ENCODE measurements at regions not wholly inside any gene's neighbourhood (a gene's known extent, or its start where the extent isn't known, plus 50 kb on each side); places are given as distances from the start of the nearest gene placed in this dataset.

DNA sequence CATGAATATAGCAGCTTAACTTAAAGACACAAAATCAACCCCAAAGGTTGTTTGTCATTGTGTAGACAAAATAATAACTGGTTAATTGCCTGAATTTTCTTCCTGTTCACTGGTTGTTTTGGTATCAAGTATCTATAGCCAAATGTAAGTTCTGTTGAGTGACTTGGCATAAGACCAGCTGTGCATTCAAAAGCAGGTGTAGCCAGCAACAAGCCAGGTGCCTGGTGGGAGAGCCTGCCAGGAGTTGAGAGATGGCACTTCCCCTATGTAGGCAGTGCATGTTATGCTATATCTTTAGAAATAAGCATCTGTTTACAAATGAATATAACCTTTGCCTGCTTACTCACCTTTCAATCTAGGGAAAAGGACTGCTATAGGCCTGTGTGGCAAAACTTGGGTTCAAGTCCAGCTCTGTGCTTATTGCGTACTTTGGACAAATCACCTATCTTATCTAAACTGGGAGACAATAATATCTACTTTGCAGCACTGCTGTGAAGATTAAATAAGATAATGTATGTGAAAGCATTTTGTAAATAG is 84.9 kb upstream of the TBL1XR1 start:
- TF ChIP-seq, protein P1, sequence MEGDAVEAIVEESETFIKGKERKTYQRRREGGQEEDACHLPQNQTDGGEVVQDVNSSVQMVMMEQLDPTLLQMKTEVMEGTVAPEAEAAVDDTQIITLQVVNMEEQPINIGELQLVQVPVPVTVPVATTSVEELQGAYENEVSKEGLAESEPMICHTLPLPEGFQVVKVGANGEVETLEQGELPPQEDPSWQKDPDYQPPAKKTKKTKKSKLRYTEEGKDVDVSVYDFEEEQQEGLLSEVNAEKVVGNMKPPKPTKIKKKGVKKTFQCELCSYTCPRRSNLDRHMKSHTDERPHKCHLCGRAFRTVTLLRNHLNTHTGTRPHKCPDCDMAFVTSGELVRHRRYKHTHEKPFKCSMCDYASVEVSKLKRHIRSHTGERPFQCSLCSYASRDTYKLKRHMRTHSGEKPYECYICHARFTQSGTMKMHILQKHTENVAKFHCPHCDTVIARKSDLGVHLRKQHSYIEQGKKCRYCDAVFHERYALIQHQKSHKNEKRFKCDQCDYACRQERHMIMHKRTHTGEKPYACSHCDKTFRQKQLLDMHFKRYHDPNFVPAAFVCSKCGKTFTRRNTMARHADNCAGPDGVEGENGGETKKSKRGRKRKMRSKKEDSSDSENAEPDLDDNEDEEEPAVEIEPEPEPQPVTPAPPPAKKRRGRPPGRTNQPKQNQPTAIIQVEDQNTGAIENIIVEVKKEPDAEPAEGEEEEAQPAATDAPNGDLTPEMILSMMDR (IDR thresholded peaks at IDR 0.05) = no peak
- intact Hi-C loops (cut with DNase I) = no loop called here
- H3K9me3 ChIP-seq = no peaks in the 10 kb centered on the region
- no peak overlapping the region for H3K4me3 ChIP-seq
- DNase-seq (ENCODE audit: low spot score in 2 of 2) = no peak
- H3K4me1 ChIP-seq = no peaks in the 10 kb centered on the region
- H3K36me3 ChIP-seq = no peaks in the 10 kb centered on the region
- H3K27me3 ChIP-seq = no peaks in the 10 kb centered on the region
- no peak overlapping the region for H3K27ac ChIP-seq

DNA sequence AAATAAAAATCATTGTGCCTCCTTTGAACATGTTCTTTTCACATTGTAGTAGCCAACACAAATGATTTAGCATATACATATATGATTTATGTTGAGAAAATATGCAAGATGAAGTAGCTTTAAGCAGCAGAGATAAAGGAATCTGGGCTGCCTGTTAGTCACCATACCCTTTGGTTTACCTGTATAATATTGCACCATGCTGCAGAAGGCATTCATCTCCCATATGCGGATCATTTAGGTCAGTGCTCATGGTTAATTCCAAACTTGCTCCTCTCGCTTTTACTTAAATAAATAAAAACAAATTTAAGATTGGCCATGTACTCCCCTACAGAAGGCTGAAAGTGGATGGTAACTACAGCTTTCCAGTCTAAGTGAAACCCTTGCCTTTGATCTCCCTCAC is 86.7 kb upstream of the TBL1XR1 start:
- Histone ChIP-seq H3K27ac (no peak overlapping the region), H3K4me1 (no peaks in the 10 kb centered on the region), H3K36me3 (no peaks in the 10 kb centered on the region), H3K4me3 (no peak overlapping the region), H3K27me3 (no peaks in the 10 kb centered on the region), H3K9me3 (no peaks in the 10 kb centered on the region)
- TF ChIP-seq, protein P1 (IDR thresholded peaks at IDR 0.05) = no peak
- intact Hi-C loops (cut with DNase I) = no loop called here
- no peak for DNase-seq (ENCODE audit: low spot score in 2 of 2)

DNA sequence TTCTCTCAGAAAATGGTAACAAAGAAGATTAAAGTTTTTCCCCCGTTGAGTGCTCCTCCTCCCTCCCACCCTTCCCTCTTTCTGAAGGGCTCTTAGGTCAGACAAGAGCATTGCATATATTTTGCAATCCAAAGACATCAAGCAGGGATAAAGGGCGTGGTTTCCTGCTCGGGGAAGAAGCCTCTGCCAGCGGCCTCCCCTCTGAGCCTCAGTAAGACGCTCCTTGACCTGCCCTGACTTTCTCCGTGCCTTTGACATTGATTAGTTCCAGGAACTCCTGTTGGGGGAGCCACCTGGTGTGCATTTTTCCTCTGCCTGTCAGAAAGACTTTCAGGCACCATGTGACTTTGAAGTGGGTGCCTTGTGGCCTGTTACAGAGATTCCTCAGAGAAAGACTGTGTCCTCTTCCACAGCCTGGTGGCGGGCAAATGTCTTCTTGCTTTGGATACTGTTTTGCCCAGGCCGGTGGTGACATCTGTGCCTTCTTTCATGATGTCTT is 87.2 kb upstream of the TBL1XR1 start:
- Histone ChIP-seq H3K4me3 (no peak overlapping the region), H3K27me3 (no peaks in the 10 kb centered on the region), H3K4me1 (no peaks in the 10 kb centered on the region), H3K27ac (no peak overlapping the region), H3K9me3 (no peaks in the 10 kb centered on the region), H3K36me3 (no peaks in the 10 kb centered on the region)
- no peak for DNase-seq (ENCODE audit: low spot score in 2 of 2)
- intact Hi-C loops (cut with DNase I) = no loop called here
- TF ChIP-seq, protein P1 (IDR thresholded peaks at IDR 0.05) = no peak

DNA sequence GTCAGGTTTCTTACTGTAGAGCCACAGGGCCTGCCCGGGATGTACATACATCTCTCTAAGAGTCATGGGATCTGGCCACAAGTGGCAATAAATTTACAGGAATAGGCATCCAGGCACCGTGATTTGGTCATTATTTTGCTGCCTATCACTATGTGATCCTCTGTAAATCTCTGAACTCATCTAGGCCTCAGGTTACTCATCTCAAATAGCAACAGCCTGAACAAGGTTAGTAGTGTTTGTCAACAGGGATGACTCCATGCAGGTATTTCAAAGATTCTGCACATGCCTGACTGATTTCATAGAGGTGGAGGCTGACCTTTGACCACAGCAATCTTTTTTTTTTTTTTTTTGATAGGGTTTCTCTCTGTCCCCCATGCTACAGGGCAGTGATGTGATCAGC is 88.8 kb upstream of the TBL1XR1 start:
- Histone ChIP-seq H3K9me3 (no peaks in the 10 kb centered on the region), H3K36me3 (no peaks in the 10 kb centered on the region), H3K27ac (no peak overlapping the region), H3K4me3 (no peak overlapping the region), H3K4me1 (no peaks in the 10 kb centered on the region), H3K27me3 (no peaks in the 10 kb centered on the region)
- intact Hi-C loops (cut with DNase I) = no loop called here
- DNase-seq (ENCODE audit: low spot score in 2 of 2) = no peak
- TF ChIP-seq, protein P1 (IDR thresholded peaks at IDR 0.05) = no peak

DNA sequence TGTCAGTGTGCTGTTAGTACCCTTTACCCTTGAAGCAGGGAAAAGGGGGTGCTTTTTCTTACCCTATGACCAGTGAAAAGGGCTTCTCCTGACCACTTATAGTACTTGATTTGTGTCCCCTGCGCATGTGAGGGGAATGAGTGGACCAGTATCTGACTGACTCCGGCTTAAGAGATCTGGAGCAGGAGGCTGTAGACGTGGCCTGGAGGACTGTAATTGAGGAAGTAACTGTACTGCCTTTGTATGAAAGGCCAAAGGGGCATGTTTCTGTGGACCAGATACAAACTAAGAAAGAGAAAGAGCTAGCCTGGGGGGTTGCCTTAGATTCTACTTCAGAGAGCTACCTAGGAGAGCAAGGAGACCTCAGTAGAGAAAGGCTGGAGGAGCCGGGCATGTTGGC is 89.9 kb upstream of the TBL1XR1 start:
- no peaks in the 10 kb centered on the region for H3K4me1 ChIP-seq
- no peaks in the 10 kb centered on the region for H3K27me3 ChIP-seq
- no peaks in the 10 kb centered on the region for H3K36me3 ChIP-seq
- no peak for DNase-seq (ENCODE audit: low spot score in 2 of 2)
- no peak overlapping the region for H3K27ac ChIP-seq
- no peaks in the 10 kb centered on the region for H3K9me3 ChIP-seq
- TF ChIP-seq, protein P1 (IDR thresholded peaks at IDR 0.05) = no peak
- H3K4me3 ChIP-seq = no peak overlapping the region
- intact Hi-C loops (cut with DNase I) = no loop called here

DNA sequence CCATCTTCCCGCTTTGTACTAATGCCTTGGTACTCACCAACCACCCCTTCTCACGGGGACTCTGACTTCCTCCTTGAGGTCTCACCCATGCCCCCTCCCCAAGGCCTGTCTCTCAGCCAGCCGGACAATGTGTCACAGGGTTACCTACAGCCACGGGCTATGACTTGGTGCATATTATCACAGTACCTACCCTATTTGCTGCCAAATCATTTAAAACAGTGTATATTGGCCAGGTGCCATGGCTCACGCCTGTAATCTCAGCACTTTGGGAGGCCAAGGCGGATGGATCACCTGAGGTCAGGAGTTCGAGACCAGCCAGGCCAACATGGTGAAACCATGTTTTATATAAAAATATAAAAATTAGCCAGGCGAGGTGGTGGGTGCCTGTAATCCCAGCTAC is 93.4 kb upstream of the TBL1XR1 start:
- no peak overlapping the region for H3K4me3 ChIP-seq
- DNase-seq (ENCODE audit: low spot score in 2 of 2) = no peak
- H3K27ac ChIP-seq = no peak overlapping the region
- H3K4me1 ChIP-seq = peaks cover 3 to 11% of the 10 kb centered on the region in 2 donors
- no peaks in the 10 kb centered on the region for H3K36me3 ChIP-seq
- TF ChIP-seq, protein P1 (IDR thresholded peaks at IDR 0.05) = no peak
- H3K9me3 ChIP-seq = no peaks in the 10 kb centered on the region
- intact Hi-C loops (cut with DNase I) = no loop called here
- H3K27me3 ChIP-seq = no peaks in the 10 kb centered on the region

Data from ascending aorta (tissue), 2 donors.